Inflammatory macrophage (primary cell): ENCODE measurements at regions not wholly inside any gene's neighbourhood (a gene's known extent, or its start where the extent isn't known, plus 50 kb on each side); places are given as distances from the start of the nearest gene placed in this dataset.

Experiments used
- DNase-seq, 2 donors: peaks; one replicate each; pipeline ENCODE4 v3.0.0-alpha.2; 2020 to 2022

GRCh38 chr12:5230861-5231260 lies 187.2 kb downstream of the KCNA5 start:
- DNase-seq, result no peak

GRCh38 chr12:5232291-5232690 lies 188.6 kb downstream of the KCNA5 start:
- DNase-seq, result no peak

GRCh38 chr12:5232826-5233500 lies 189.3 kb downstream of the KCNA5 start:
- DNase-seq, result no peak

- DNase-seq, result no peak
Measured at GRCh38 chr12:5236022-5236640, 192.5 kb downstream of the KCNA5 start.

- no peak for DNase-seq
Measured at GRCh38 chr12:5242440-5242839, 189.5 kb upstream of the NTF3 start.

GRCh38 chr12:5243014-5243413 lies 188.9 kb upstream of the NTF3 start:
- no peak for DNase-seq

GRCh38 chr12:5244513-5244972 lies 187.4 kb upstream of the NTF3 start:
- no peak for DNase-seq

- DNase-seq, result no peak
Measured at GRCh38 chr12:5246196-5246595, 185.7 kb upstream of the NTF3 start.

GRCh38 chr12:5247144-5247543 lies 184.8 kb upstream of the NTF3 start:
- DNase-seq, result no peak

- no peak for DNase-seq
Measured at GRCh38 chr12:5248230-5248629, 183.7 kb upstream of the NTF3 start.

GRCh38 chr12:5248999-5249526 lies 182.8 kb upstream of the NTF3 start:
- DNase-seq, result no peak

GRCh38 chr12:5251092-5251491 lies 180.8 kb upstream of the NTF3 start:
- DNase-seq, result no peak

GRCh38 chr12:5251786-5252185 lies 180.1 kb upstream of the NTF3 start:
- no peak for DNase-seq

GRCh38 chr12:5254703-5255102 lies 177.2 kb upstream of the NTF3 start:
- no peak for DNase-seq

GRCh38 chr12:5257763-5258495 lies 174.0 kb upstream of the NTF3 start:
- no peak for DNase-seq

- peak; percentile 3 to 8 for DNase-seq
Measured at GRCh38 chr12:5258498-5258897, 173.4 kb upstream of the NTF3 start.

GRCh38 chr12:5258926-5259325 lies 173.0 kb upstream of the NTF3 start:
- DNase-seq, result no peak

GRCh38 chr12:5259523-5259922 lies 172.4 kb upstream of the NTF3 start:
- no peak for DNase-seq

GRCh38 chr12:5260086-5260485 lies 171.8 kb upstream of the NTF3 start:
- no peak for DNase-seq

GRCh38 chr12:5260591-5261086 lies 171.3 kb upstream of the NTF3 start:
- DNase-seq, result no peak

- DNase-seq, result no peak
Measured at GRCh38 chr12:5262450-5262849, 169.5 kb upstream of the NTF3 start.

GRCh38 chr12:5262885-5263284 lies 169.0 kb upstream of the NTF3 start:
- no peak for DNase-seq

- peak in 1 of 2 donors; percentile 31 for DNase-seq
Measured at GRCh38 chr12:5264006-5264405, 167.9 kb upstream of the NTF3 start.
